DMS53 treated with DMSO at 0.1 percent for 48 hours (cell line): ENCODE measurements at regions not wholly inside any gene's neighbourhood (a gene's known extent, or its start where the extent isn't known, plus 50 kb on each side); places are given as distances from the start of the nearest gene placed in this dataset.

Experiments used
- DNase-seq: peaks from one replicate; lab custom pipeline; 2025; ENCODE audit not compliant: unreplicated experiment; lab: John Stamatoyannopoulos, UW

DNA sequence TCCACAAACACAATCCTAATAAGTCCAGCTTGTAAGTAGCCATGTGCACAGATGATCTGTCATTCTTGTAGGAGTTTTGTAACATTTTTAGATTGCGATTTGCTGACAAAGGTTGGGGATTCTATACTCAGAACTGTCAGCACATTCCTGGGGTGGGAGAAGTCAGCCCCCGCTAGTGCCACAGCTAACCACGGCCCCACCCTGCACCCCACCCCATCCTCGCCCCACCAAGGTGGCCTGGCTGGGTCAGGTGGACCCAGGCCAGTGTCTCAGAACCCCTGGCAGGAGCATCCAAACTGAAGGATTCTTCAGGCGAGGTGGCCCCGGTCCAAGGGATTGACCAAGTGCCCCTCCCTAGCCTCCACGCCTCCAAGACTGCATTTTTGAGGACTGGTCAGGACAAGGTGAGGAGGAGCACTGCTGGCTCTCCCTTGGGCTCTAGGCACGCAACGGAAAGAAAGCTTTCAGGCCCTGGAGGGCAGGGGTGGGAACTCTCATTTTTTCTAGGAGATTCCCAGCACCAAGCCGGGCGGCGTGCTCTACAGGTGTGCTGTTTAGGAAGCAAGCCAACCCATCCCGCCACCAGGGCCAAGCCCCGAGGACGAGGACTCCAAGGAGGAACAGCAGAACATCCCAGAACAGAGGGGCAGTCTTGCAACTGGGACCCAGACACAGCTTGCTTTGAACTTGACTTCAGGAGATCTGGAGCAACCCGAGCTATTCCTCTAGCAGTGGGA is 172.8 kb downstream of the BCL11B start:
- DNase-seq = no peak

GRCh38 chr14:99100497-99101270 is 171.3 kb downstream of the BCL11B start:
- no peak for DNase-seq

DNA sequence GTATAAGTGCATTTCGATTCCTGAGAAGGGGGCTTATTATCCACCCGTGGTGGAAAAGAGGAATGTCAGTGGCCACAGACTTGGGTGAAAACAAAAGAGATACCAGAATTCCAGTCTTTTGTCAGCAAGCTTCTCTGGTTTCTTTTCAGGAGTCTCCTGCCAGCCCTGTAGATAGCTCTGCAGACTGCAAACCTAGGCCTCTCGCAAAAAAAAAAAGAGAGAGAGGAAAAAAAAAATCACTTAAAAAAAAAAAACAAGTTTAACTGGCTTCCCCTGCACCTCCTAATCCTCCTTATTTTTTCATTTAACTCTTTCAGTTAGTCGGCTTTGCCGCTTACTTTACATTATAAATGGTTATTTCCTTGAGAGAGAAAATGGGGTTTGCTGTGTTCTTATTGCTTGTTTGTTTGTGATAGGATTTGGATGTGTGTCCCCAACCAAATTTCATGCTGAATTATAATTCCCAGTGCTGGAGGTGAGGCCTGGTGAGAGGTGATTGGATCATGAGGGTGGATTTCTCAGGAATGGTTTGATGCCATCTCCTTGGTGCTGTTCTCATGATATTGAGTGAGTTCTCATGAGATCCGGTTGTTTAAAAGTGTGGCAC is 170.0 kb downstream of the BCL11B start:
- DNase-seq = no peak

- DNase-seq = no peak
Observed at GRCh38 chr14:99116741-99117295, 155.2 kb downstream of the BCL11B start.

GRCh38 chr14:99117671-99118045 is 154.3 kb downstream of the BCL11B start:
- DNase-seq = no peak

DNA sequence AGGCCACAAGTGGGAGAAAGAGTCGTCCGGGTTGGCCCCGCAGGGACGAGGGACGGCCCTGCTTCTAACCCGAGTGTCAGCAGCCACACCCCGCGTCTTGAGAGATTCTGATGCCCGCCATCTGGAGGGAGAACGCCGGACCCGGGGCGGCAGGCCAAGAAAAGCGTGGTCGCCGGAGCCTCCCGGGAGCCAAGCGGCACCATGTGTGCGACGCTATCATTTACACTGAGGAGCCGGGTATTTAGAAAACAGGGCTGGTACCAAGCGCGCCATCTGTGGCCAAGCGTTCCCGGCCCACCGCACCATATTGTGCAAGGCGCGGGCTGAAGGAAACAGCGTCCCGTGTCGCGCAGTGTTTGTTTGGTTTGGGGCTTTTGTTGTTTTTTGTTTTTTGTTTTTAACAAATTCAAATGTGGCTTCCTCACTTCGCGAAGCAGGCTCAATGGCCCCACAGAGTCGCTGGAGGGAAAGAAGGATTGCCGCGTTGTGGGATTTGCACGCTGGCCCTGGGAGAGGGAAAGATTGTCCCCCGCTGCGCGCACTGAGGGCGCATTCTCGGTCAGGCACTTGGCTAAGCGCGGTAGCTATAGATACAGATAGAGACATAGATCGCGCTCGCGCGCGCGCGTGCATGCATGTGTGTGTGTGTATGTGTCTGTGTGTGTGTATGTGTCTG is 153.8 kb downstream of the BCL11B start:
- no peak for DNase-seq

GRCh38 chr14:99118946-99119345 is 153.1 kb downstream of the BCL11B start:
- no peak for DNase-seq
